CD4-positive, alpha-beta T cell treated with Interleukin-17A for 1 hour (primary cell): ENCODE measurements at regions not wholly inside any gene's neighbourhood (a gene's known extent, or its start where the extent isn't known, plus 50 kb on each side); places are given as distances from the start of the nearest gene placed in this dataset.
"Not testable (repeated sequence)": the region's sequence is repeated elsewhere in the genome, so short reads cannot be mapped to it uniquely, and the experiment has no call there.

Source experiments
- DNase-seq: peaks from one replicate; pipeline ENCODE4 v3.0.0-alpha.2; 2020

GRCh38 chr7:64469673-64470072 is 93.2 kb downstream of the ZNF680 start:
- DNase-seq = no peak

GRCh38 chr7:64465551-64465950 is 97.3 kb downstream of the ZNF680 start:
- no peak for DNase-seq

GRCh38 chr7:64463636-64464375 is 99.1 kb downstream of the ZNF680 start:
- DNase-seq = peak; percentile 22

- not testable (repeated sequence) for DNase-seq
Observed at GRCh38 chr7:64459858-64460257, 103.0 kb downstream of the ZNF680 start.

GRCh38 chr7:64433590-64433989 is 119.8 kb downstream of the ZNF736 start:
- DNase-seq = no peak

GRCh38 chr7:64431838-64432237 is 118.1 kb downstream of the ZNF736 start:
- DNase-seq = no peak

GRCh38 chr7:64429232-64429631 is 115.5 kb downstream of the ZNF736 start:
- DNase-seq = no peak

GRCh38 chr7:64425436-64425835 is 111.7 kb downstream of the ZNF736 start:
- not testable (repeated sequence) for DNase-seq

- DNase-seq = no peak
Observed at GRCh38 chr7:64407148-64407547, 93.4 kb downstream of the ZNF736 start.
